CD8-positive, alpha-beta memory T cell (primary cell): ENCODE measurements at regions not wholly inside any gene's neighbourhood (a gene's known extent, or its start where the extent isn't known, plus 50 kb on each side); places are given as distances from the start of the nearest gene placed in this dataset.

Source experiments
- CTCF ChIA-PET: fragments of 350-600 bp; sonication (Branson Sonifier 250); formaldehyde crosslinking; loops from one replicate; lab custom pipeline; 2021; ENCODE audit warnings: antibody characterized with exemption; lab: Charles Lee
- POLR2A ChIA-PET: fragments of 350-600 bp; sonication (Branson Sonifier 250); formaldehyde crosslinking; loops from one replicate; lab custom pipeline; 2021; ENCODE audit warnings: antibody characterized with exemption; lab: Charles Lee
- DNase-seq, 5 donors: peaks; one replicate each; pipeline versions ENCODE4 v3.0.0 to v3.0.0-alpha.2; 2020 to 2022; ENCODE audit warnings: mixed read lengths in 1 of 5
- H3K27ac ChIP-seq: one replicate; pipeline ENCODE4 v1.7.0; 2013; ENCODE audit warnings: low read depth, mild to moderate bottlenecking, low read length, moderate library complexity
- H3K27me3 ChIP-seq: 2 replicates; pipeline ENCODE4 v1.7.0; 2013; ENCODE audit warnings: low read length, mild to moderate bottlenecking; ENCODE audit not compliant: insufficient read depth, poor library complexity, severe bottlenecking
- H3K36me3 ChIP-seq: 2 replicates; pipeline ENCODE4 v1.7.0; 2013; ENCODE audit warnings: mild to moderate bottlenecking, low read length, moderate library complexity; ENCODE audit not compliant: insufficient read depth
- H3K4me1 ChIP-seq: 2 replicates; pipeline ENCODE4 v1.7.0; 2013; ENCODE audit warnings: mild to moderate bottlenecking, low read length, moderate library complexity; ENCODE audit not compliant: insufficient read depth
- H3K4me3 ChIP-seq: 2 replicates; pipeline ENCODE4 v1.7.0; 2013; ENCODE audit warnings: mild to moderate bottlenecking, low read length
- H3K9me3 ChIP-seq: 2 replicates; pipeline ENCODE4 v1.7.0; 2013; ENCODE audit warnings: mild to moderate bottlenecking, low read length
- H3K27ac Mint-ChIP-seq, 8 donors: one replicate each; pipeline ENCODE4 v1.8.0; 2020 to 2021; ENCODE audit warnings: mixed read lengths in 8 of 8, mild to moderate bottlenecking in 6 of 8, inconsistent platforms in 3 of 8, moderate library complexity in 3 of 8
- H3K27me3 Mint-ChIP-seq, 2 donors: one replicate each; pipeline ENCODE4 v1.8.0; 2020 to 2021; ENCODE audit warnings: mixed read lengths in 2 of 2, mild to moderate bottlenecking in 1 of 2, moderate library complexity in 1 of 2
- H3K36me3 Mint-ChIP-seq, 3 donors: one replicate each; pipeline ENCODE4 v1.8.0; 2020 to 2021; ENCODE audit warnings: mixed read lengths in 3 of 3, inconsistent platforms in 1 of 3, mild to moderate bottlenecking in 1 of 3
- H3K4me1 Mint-ChIP-seq, 3 donors: one replicate each; pipeline ENCODE4 v1.8.0; 2020 to 2021; ENCODE audit warnings: mixed read lengths in 3 of 3, inconsistent platforms in 1 of 3, mild to moderate bottlenecking in 1 of 3
- H3K4me3 Mint-ChIP-seq, 7 donors: one replicate each; pipeline ENCODE4 v1.8.0; 2020 to 2021; ENCODE audit warnings: mixed read lengths in 7 of 7, mild to moderate bottlenecking in 6 of 7, moderate library complexity in 4 of 7, inconsistent platforms in 2 of 7
- H3K9me3 Mint-ChIP-seq, 5 donors: one replicate each; pipeline ENCODE4 v1.8.0; 2020 to 2022; ENCODE audit warnings: mixed read lengths in 5 of 5, mild to moderate bottlenecking in 3 of 5, moderate library complexity in 2 of 5, inconsistent platforms in 1 of 5

GRCh38 chr14:44370727-44371126 is 136.4 kb downstream of the FSCB start:
- no peak overlapping the region for H3K4me3 ChIP-seq
- H3K27me3 Mint-ChIP-seq: no peaks in the 10 kb centered on the region
- no peaks in the 10 kb centered on the region for H3K36me3 ChIP-seq
- H3K9me3 Mint-ChIP-seq: peaks cover 2 to 27% (median 7%) of the 10 kb centered on the region in 5 donors
- no peaks in the 10 kb centered on the region for H3K27me3 ChIP-seq
- no peak overlapping the region for H3K27ac Mint-ChIP-seq
- H3K4me1 Mint-ChIP-seq: no peaks in the 10 kb centered on the region
- no peaks in the 10 kb centered on the region for H3K36me3 Mint-ChIP-seq
- POLR2A ChIA-PET: no interaction called here
- H3K4me1 ChIP-seq: no peaks in the 10 kb centered on the region
- H3K27ac ChIP-seq: no peak overlapping the region
- H3K4me3 Mint-ChIP-seq: no peak overlapping the region
- H3K9me3 ChIP-seq: no peaks in the 10 kb centered on the region
- CTCF ChIA-PET: no interaction called here
- no peak for DNase-seq

- POLR2A ChIA-PET: no interaction called here
- H3K27ac Mint-ChIP-seq: no peak overlapping the region
- Histone ChIP-seq H3K4me1 (no peaks in the 10 kb centered on the region), H3K27ac (no peak overlapping the region), H3K9me3 (no peaks in the 10 kb centered on the region), H3K36me3 (no peaks in the 10 kb centered on the region), H3K4me3 (no peak overlapping the region), H3K27me3 (no peaks in the 10 kb centered on the region)
- no peak overlapping the region for H3K4me3 Mint-ChIP-seq
- H3K9me3 Mint-ChIP-seq: peaks cover 2 to 20% (median 9%) of the 10 kb centered on the region in 5 donors
- peaks cover 0 to 1% of the 10 kb centered on the region in 2 donors for H3K27me3 Mint-ChIP-seq
- H3K4me1 Mint-ChIP-seq: no peaks in the 10 kb centered on the region
- CTCF ChIA-PET: no interaction called here
- DNase-seq: no peak
- H3K36me3 Mint-ChIP-seq: no peaks in the 10 kb centered on the region
Measured at GRCh38 chr14:44369401-44370123, 137.5 kb downstream of the FSCB start.

GRCh38 chr14:44361083-44361482 is 146.0 kb downstream of the FSCB start:
- H3K27ac ChIP-seq: no peak overlapping the region
- Mint-ChIP-seq H3K36me3 (no peaks in the 10 kb centered on the region), H3K4me3 (no peak overlapping the region), H3K27me3 (peaks cover 0 to 1% of the 10 kb centered on the region in 2 donors), H3K4me1 (no peaks in the 10 kb centered on the region), H3K27ac (no peak overlapping the region), H3K9me3 (peaks cover 0 to 16% (median 11%) of the 10 kb centered on the region in 5 donors)
- ChIA-PET POLR2A (no interaction called here), CTCF (no interaction called here)
- no peaks in the 10 kb centered on the region for H3K4me1 ChIP-seq
- H3K4me3 ChIP-seq: no peak overlapping the region
- no peaks in the 10 kb centered on the region for H3K36me3 ChIP-seq
- H3K27me3 ChIP-seq: no peaks in the 10 kb centered on the region
- no peak for DNase-seq
- no peaks in the 10 kb centered on the region for H3K9me3 ChIP-seq

- DNase-seq: no peak
- CTCF ChIA-PET: no interaction called here
- Mint-ChIP-seq H3K27me3 (no peaks in the 10 kb centered on the region), H3K9me3 (peaks cover 3 to 23% (median 9%) of the 10 kb centered on the region in 5 donors), H3K4me1 (no peaks in the 10 kb centered on the region), H3K27ac (no peak overlapping the region), H3K36me3 (no peaks in the 10 kb centered on the region), H3K4me3 (no peak overlapping the region)
- POLR2A ChIA-PET: no interaction called here
- Histone ChIP-seq H3K36me3 (no peaks in the 10 kb centered on the region), H3K27me3 (no peaks in the 10 kb centered on the region), H3K27ac (no peak overlapping the region), H3K9me3 (no peaks in the 10 kb centered on the region), H3K4me1 (no peaks in the 10 kb centered on the region), H3K4me3 (no peak overlapping the region)
Measured at GRCh38 chr14:44353805-44354204, 153.3 kb downstream of the FSCB start.

- Histone ChIP-seq H3K4me3 (no peak overlapping the region), H3K27ac (no peak overlapping the region), H3K4me1 (no peaks in the 10 kb centered on the region), H3K36me3 (no peaks in the 10 kb centered on the region), H3K9me3 (no peaks in the 10 kb centered on the region), H3K27me3 (no peaks in the 10 kb centered on the region)
- no peak for DNase-seq
- no peak overlapping the region for H3K27ac Mint-ChIP-seq
- no peaks in the 10 kb centered on the region for H3K27me3 Mint-ChIP-seq
- H3K9me3 Mint-ChIP-seq: peaks cover 6 to 24% (median 15%) of the 10 kb centered on the region in 5 donors
- POLR2A ChIA-PET: no interaction called here
- H3K36me3 Mint-ChIP-seq: no peaks in the 10 kb centered on the region
- no peak overlapping the region for H3K4me3 Mint-ChIP-seq
- CTCF ChIA-PET: no interaction called here
- H3K4me1 Mint-ChIP-seq: no peaks in the 10 kb centered on the region
Measured at GRCh38 chr14:44352201-44352600, 154.9 kb downstream of the FSCB start.

- Histone ChIP-seq H3K27ac (no peak overlapping the region), H3K9me3 (no peaks in the 10 kb centered on the region), H3K4me3 (no peak overlapping the region), H3K36me3 (no peaks in the 10 kb centered on the region), H3K4me1 (no peaks in the 10 kb centered on the region), H3K27me3 (no peaks in the 10 kb centered on the region)
- no peak overlapping the region for H3K4me3 Mint-ChIP-seq
- H3K27me3 Mint-ChIP-seq: no peaks in the 10 kb centered on the region
- no peak for DNase-seq
- POLR2A ChIA-PET: no interaction called here
- H3K36me3 Mint-ChIP-seq: no peaks in the 10 kb centered on the region
- CTCF ChIA-PET: no interaction called here
- peaks cover 13 to 39% (median 17%) of the 10 kb centered on the region in 5 donors for H3K9me3 Mint-ChIP-seq
- H3K27ac Mint-ChIP-seq: no peak overlapping the region
- no peaks in the 10 kb centered on the region for H3K4me1 Mint-ChIP-seq
Measured at GRCh38 chr14:44347316-44347715, 159.8 kb downstream of the FSCB start.

GRCh38 chr14:44341116-44341515 is 166.0 kb downstream of the FSCB start:
- H3K9me3 ChIP-seq: no peaks in the 10 kb centered on the region
- no peak overlapping the region for H3K4me3 ChIP-seq
- Mint-ChIP-seq H3K9me3 (peaks cover 0 to 34% (median 10%) of the 10 kb centered on the region in 5 donors), H3K4me3 (no peak overlapping the region), H3K27me3 (no peaks in the 10 kb centered on the region), H3K27ac (no peak overlapping the region), H3K4me1 (no peaks in the 10 kb centered on the region), H3K36me3 (no peaks in the 10 kb centered on the region)
- H3K27me3 ChIP-seq: no peaks in the 10 kb centered on the region
- ChIA-PET CTCF (no interaction called here), POLR2A (no interaction called here)
- H3K27ac ChIP-seq: no peak overlapping the region
- H3K4me1 ChIP-seq: no peaks in the 10 kb centered on the region
- no peaks in the 10 kb centered on the region for H3K36me3 ChIP-seq
- DNase-seq: no peak

- no peaks in the 10 kb centered on the region for H3K4me1 ChIP-seq
- Mint-ChIP-seq H3K4me3 (no peak overlapping the region), H3K27me3 (no peaks in the 10 kb centered on the region), H3K27ac (no peak overlapping the region), H3K36me3 (no peaks in the 10 kb centered on the region), H3K4me1 (no peaks in the 10 kb centered on the region), H3K9me3 (peaks cover 0 to 26% (median 11%) of the 10 kb centered on the region in 5 donors)
- POLR2A ChIA-PET: no interaction called here
- CTCF ChIA-PET: no interaction called here
- H3K27me3 ChIP-seq: no peaks in the 10 kb centered on the region
- H3K27ac ChIP-seq: no peak overlapping the region
- no peak overlapping the region for H3K4me3 ChIP-seq
- no peaks in the 10 kb centered on the region for H3K36me3 ChIP-seq
- DNase-seq: no peak
- H3K9me3 ChIP-seq: no peaks in the 10 kb centered on the region
Measured at GRCh38 chr14:44339862-44340261, 167.2 kb downstream of the FSCB start.
